Inferior parietal cortex (tissue), 1 donor: ENCODE measurements at regions not wholly inside any gene's neighbourhood (a gene's known extent, or its start where the extent isn't known, plus 50 kb on each side); places are given as distances from the start of the nearest gene placed in this dataset.
"Not testable (repeated sequence)": the region's sequence is repeated elsewhere in the genome, so short reads cannot be mapped to it uniquely, and the experiment has no call there.

Source experiments
- DNase-seq: peaks from one replicate; pipeline ENCODE4 v3.0.0-alpha.2; 2016; ENCODE audit errors: extremely low spot score

- no peak for DNase-seq
These were observed 218.4 kb downstream of the ANAPC1 start for GRCh38 chr2:111665551-111666116.

DNA sequence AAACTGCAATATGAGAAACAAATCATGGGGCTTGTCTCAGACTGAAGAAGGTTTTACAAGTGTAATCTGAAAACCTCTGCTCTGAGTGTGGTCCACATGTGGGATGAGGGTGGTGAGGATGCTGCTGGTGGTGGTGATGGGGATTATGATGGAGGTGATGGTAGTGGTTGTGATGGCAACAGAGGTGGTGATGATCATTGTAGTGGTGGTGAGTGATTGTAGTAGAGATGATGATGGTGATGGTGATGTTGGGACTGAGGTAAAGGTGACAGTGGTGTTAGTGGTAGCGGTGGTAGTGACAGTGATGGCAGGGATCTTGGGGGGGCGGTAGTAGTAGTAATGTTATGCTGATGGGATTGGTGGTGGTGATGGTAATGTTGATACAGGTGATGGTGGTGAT is 217.8 kb downstream of the ANAPC1 start:
- no peak for DNase-seq

GRCh38 chr2:111667001-111667400 is 217.0 kb downstream of the ANAPC1 start:
- no peak for DNase-seq

DNA sequence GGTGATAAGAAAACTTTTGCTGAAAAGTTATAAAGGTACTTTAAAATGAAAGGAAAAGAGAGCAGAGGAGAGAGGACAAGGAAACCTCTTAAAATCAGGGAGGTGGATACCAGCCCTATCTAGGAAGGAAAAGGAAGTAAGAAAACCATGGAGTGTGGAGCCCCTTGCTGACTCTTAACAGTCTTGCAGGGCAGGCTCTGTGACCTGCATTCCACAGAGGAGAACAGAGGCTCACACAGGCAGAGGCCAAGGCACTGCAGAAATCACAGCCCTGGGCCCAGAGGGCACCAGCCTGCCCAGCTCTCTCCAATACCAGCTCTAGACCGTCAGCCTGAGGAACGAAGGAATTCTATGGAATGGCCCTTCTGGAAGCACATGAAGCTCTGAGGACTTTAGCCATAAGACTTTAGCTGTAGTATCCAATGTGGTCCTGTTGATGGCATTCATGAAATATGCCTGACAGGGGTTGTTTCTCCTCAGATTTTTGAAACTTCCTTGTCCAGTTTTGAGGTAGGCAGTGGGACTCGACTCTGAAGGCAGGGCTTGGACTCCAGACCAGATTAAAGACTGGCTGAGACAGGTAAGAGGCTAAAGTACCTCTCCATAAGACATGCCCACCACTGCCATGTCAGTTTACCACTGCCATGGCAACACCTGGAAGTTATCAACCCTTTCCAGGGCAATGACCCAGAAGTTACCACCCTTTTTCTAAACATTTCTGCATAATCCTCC is 216.3 kb downstream of the ANAPC1 start:
- DNase-seq, result no peak

GRCh38 chr2:111668274-111668616 is 215.7 kb downstream of the ANAPC1 start:
- no peak for DNase-seq

DNA sequence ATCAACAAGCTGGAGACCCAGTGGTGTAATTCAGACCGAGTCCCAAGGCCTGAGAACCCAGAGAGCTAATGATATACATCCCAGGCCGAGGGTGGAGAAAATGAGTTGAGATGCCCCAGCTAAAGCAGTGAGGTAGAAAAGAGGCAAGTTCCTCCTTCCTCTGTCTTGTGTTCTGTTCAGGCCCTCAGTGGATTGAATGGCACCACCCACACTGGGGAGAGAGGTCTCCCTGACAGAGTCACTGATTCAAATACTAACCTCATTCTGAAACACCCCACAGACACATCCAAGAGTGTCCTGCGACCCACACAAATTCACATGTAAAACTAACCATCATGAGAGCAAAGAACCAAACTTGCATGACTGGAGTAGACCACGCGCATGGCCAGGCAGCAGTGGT is 215.3 kb downstream of the ANAPC1 start:
- DNase-seq, result no peak

GRCh38 chr2:111669928-111670695 is 213.9 kb downstream of the ANAPC1 start:
- DNase-seq, result no peak

DNA sequence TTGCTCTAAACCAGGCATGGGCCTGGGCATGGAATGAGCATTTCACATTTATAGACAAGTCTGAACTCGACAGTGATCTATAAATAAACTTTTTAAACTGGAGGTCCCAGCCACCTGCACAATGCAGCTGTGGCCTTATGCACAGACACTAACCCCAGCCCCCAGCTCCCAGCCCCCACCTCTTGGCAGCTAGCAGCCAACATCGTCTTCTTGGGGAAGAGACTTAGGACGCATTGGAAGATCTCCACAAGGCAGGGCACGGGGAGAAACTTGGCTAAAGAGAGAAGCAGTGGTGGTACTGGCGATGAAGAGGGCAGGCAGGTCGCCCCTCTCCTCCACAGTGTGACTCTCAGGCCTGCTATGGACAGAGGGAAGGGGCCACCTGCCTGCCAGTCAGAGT is 213.2 kb downstream of the ANAPC1 start:
- DNase-seq, result no peak

DNA sequence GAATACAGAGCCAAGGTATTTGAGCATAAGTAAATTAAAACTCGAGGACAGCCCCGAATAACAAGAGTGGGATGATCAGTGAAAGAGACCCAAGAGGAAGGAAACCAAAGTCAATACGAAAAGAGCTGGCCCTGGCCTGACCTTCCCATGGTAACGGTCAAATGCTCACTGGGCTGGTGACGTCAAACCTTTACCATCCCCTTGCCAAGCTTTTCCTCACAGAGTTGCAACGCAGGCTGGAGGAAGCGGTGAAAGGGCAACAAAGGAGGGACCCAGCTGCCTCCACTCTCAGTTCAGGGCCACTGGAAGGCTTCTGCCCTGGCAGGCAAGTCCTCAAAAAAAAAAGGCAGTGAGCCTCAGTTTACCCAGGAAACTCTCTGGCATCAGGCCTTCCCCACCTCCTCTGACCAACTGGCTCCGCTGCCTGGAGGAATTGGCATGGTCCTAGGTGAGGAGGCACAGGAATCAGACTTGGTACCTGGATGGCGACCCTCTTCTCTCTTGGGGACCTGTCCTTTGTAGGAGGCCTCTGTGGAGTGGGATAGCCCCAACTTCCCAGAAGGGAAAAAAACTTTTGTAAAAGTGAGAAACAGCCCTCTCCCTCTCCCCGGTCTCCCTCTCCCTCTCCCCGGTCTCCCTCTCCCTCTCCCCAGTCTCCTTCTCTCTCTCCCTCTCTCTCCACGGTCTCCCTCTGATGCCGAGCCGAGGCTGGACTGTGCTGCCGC is 212.4 kb downstream of the ANAPC1 start:
- DNase-seq, result no peak

DNA sequence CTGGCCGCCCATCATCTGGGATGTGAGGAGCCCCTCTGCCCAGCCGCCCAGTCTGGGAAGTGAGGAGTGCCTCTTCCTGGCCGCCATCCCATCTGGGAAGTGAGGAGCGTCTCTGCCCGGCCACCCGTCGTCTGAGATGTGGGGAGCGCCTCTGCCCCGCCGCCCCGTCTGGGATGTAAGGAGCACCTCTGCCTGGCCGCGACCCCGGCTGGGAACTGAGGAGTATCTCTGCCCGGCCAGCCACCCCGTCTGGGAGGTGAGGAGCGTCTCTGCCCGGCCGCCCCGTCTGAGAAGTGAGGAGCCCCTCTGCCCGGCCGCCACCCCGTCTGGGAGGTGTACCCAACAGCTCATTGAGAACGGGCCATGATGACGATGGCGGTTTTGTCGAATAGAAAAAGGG is 211.4 kb downstream of the ANAPC1 start:
- DNase-seq, result not testable (repeated sequence)

DNA sequence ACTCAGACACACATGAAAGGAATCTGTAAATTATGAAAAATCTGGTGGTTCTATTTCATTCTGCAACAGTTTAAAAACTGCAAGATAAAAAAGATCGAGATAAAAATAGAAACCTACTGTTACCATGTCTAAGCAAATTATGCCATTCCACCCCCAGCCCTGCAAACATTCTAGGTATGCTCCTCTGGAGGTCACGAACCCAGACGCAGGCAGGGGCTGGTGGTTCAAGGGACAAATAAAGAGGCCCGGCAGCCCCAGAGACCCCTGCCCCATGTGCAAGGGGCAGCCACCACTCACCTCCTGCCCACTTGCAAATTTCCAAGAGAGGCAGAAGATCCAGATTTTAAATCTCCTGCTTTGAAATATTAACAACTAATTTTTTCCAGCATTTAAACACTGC is 210.5 kb downstream of the ANAPC1 start:
- no peak for DNase-seq

GRCh38 chr2:111675419-111676194 is 208.4 kb downstream of the ANAPC1 start:
- no peak for DNase-seq

DNA sequence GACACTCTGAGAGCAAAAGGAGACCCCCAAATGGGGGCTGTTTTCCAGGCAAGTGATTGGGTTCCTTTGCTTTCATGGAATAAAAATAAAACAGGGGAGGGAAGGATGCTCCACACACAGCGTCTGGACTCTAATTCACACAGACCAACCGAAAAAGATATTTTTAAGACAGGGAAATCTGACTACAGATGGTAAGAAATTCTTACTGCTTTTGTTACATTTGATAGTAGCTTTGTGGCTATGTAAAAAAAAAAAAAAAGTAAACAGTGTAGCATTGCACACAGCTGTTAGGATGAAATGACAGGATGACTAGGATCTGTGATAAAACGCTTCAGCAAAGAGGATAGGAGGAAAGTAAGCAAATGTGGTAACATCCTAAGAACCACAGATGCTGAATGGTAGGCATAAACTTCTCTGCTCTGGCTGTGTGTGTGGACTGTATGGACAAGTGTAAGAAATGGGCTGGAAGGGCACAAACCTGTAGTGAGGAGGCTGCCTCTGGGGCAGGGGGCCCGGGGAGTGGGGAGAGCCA is 207.6 kb downstream of the ANAPC1 start:
- no peak for DNase-seq

DNA sequence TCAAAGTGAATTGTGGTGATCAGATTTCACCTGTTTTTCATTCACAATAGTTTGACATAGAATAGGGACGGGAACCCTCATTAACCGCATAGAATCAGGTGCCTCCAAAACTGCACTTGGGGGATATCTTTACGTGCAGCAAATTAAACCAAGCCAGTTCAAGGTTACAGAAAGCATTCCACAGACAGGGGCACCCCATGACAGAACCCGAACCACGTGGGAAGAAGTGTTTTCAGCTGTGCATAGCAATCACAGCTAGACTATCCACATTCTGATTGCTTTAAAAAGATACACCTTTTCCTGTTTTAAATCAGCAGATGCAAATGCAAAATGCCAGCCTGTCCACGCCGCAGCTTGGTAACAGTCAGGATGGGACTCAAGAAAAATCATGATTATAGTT is 205.8 kb downstream of the ANAPC1 start:
- no peak for DNase-seq

GRCh38 chr2:111678651-111679050 is 205.3 kb downstream of the ANAPC1 start:
- DNase-seq, result no peak

DNA sequence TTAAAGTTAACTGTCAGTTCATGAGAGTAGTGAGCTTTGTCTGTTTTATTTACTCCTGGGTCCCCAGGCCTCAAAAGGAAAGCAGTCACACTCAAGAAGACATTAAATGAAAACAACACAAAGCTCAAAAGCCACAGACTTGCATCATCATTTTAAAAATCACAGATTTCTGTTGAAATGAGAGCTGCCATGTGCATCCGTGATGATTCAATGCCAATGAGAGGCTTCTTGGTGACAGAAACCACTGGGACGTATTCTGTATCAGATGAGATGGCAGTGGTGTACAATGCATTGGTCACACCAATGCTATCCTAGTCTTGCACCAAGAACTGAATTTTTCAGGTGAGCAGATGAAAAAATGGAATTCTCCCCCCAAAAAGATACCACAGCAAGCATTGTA is 204.8 kb downstream of the ANAPC1 start:
- DNase-seq, result no peak

- DNase-seq, result no peak
These were observed 199.4 kb downstream of the ANAPC1 start for GRCh38 chr2:111684611-111685010.

DNA sequence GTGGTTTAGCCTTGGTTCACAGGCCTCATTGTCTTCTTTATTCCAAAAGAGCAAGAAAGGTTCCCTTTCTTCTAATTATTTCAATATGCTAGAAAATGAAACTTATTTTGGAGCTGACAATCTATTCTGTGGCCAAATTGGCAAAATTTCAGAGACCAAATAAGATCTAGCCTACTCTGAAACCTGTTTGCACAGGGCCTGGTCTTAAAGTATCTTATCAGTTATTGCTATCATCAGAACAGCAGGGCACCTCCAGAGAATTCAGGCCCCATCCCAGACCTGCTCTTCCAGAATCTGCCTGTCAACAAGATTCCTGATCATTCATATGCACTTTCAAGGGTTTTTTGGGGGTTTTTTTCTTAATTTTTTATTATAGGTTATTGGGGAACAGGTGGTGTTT is 198.7 kb downstream of the ANAPC1 start:
- DNase-seq, result no peak

- no peak for DNase-seq
These were observed 197.0 kb downstream of the ANAPC1 start for GRCh38 chr2:111686994-111687393.

GRCh38 chr2:111687911-111688310 is 196.1 kb downstream of the ANAPC1 start:
- no peak for DNase-seq

GRCh38 chr2:111688482-111688881 is 195.5 kb downstream of the ANAPC1 start:
- DNase-seq, result no peak
